ENCODE measurements at regions not wholly inside any gene's neighbourhood (a gene's known extent, or its start where the extent isn't known, plus 50 kb on each side); places are given as distances from the start of the nearest gene placed in this dataset.

GRCh38 chr3:103195216-103195615 lies 760.4 kb downstream of the ZPLD1 start:
- TF ChIP-seq, protein P1, sequence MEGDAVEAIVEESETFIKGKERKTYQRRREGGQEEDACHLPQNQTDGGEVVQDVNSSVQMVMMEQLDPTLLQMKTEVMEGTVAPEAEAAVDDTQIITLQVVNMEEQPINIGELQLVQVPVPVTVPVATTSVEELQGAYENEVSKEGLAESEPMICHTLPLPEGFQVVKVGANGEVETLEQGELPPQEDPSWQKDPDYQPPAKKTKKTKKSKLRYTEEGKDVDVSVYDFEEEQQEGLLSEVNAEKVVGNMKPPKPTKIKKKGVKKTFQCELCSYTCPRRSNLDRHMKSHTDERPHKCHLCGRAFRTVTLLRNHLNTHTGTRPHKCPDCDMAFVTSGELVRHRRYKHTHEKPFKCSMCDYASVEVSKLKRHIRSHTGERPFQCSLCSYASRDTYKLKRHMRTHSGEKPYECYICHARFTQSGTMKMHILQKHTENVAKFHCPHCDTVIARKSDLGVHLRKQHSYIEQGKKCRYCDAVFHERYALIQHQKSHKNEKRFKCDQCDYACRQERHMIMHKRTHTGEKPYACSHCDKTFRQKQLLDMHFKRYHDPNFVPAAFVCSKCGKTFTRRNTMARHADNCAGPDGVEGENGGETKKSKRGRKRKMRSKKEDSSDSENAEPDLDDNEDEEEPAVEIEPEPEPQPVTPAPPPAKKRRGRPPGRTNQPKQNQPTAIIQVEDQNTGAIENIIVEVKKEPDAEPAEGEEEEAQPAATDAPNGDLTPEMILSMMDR (IDR thresholded peaks at IDR 0.05), result no peak
- no peak for TF ChIP-seq POLR2A (IDR thresholded peaks at IDR 0.05)
